Neuronal stem cell (in vitro differentiated cells): ENCODE measurements at regions not wholly inside any gene's neighbourhood (a gene's known extent, or its start where the extent isn't known, plus 50 kb on each side); places are given as distances from the start of the nearest gene placed in this dataset.
"Not testable (repeated sequence)": the region's sequence is repeated elsewhere in the genome, so short reads cannot be mapped to it uniquely, and the experiment has no call there.

Experiments
- DNase-seq: peaks from one replicate; pipeline ENCODE4 v3.0.0-alpha.2; 2013; ENCODE audit warnings: low spot score
- H2AFZ ChIP-seq: one replicate; pipeline ENCODE4 v1.6.1; 2013; ENCODE audit warnings: mild to moderate bottlenecking, low read length, inconsistent platforms
- H2AK5ac ChIP-seq: 2 replicates; pipeline ENCODE4 v1.6.1; 2013; ENCODE audit warnings: low read depth, mild to moderate bottlenecking, inconsistent platforms, low read length, moderate library complexity, mixed read lengths
- H2BK120ac ChIP-seq: 2 replicates; pipeline ENCODE4 v1.6.1; 2013; ENCODE audit warnings: low read depth, mild to moderate bottlenecking, inconsistent platforms, low read length, moderate library complexity, mixed read lengths
- H2BK12ac ChIP-seq: one replicate; pipeline ENCODE4 v1.6.1; 2013; ENCODE audit warnings: low read length, inconsistent platforms
- H2BK15ac ChIP-seq: 2 replicates; pipeline ENCODE4 v1.6.1; 2013; ENCODE audit warnings: mild to moderate bottlenecking, low read length, inconsistent platforms, mixed read lengths
- H2BK5ac ChIP-seq: one replicate; pipeline ENCODE4 v1.6.1; 2013; ENCODE audit warnings: inconsistent platforms, mild to moderate bottlenecking, low read length, moderate library complexity
- H3K14ac ChIP-seq: one replicate; pipeline ENCODE4 v1.6.1; 2013; ENCODE audit warnings: low read length, inconsistent platforms
- H3K18ac ChIP-seq: 2 replicates; pipeline ENCODE4 v1.6.1; 2013; ENCODE audit warnings: low read length, inconsistent platforms
- H3K23ac ChIP-seq: 2 replicates; pipeline ENCODE4 v1.6.1; 2013; ENCODE audit warnings: low read depth, mild to moderate bottlenecking, mixed read lengths, low read length, inconsistent platforms; ENCODE audit not compliant: poor library complexity
- H3K27ac ChIP-seq: replicated peaks from 3 replicates; pipeline ENCODE4 v1.5.1; 2013; ENCODE audit warnings: low read length, inconsistent platforms
- H3K27me3 ChIP-seq, 3 experiments: 2 replicates each; pipeline ENCODE4 v1.6.1; 2013; ENCODE audit warnings: low read length in 3 of 3, mild to moderate bottlenecking in 2 of 3, inconsistent platforms in 1 of 3, low read depth in 1 of 3, mixed read lengths in 1 of 3, moderate library complexity in 1 of 3; ENCODE audit not compliant: control insufficient read depth in 3 of 3, insufficient read depth in 3 of 3
- H3K36me3 ChIP-seq, 2 donors: replicated peaks in 1 of 2; 2 replicates each; pipeline ENCODE4 v1.6.1; 2013; ENCODE audit warnings: low read length in 2 of 2; ENCODE audit not compliant: control insufficient read depth in 2 of 2, insufficient read depth in 2 of 2
- H3K4ac ChIP-seq: 2 replicates; pipeline ENCODE4 v1.6.1; 2013; ENCODE audit warnings: inconsistent platforms, mild to moderate bottlenecking, low read length, moderate library complexity
- H3K4me1 ChIP-seq, 2 donors: 1 replicate in 1 of 2; 2 replicates in 1 of 2; pipeline ENCODE4 v1.6.1; 2013; ENCODE audit warnings: low read length in 2 of 2, low read depth in 1 of 2; ENCODE audit not compliant: control insufficient read depth in 2 of 2, insufficient read depth in 1 of 2
- H3K4me2 ChIP-seq: one replicate; pipeline ENCODE4 v1.6.1; 2013; ENCODE audit warnings: mild to moderate bottlenecking, low read length, inconsistent platforms; ENCODE audit not compliant: insufficient read depth, poor library complexity, severe bottlenecking
- H3K4me3 ChIP-seq, 2 donors: 2 replicates each; pipeline ENCODE4 v1.5.1; 2013; ENCODE audit warnings: low read length in 2 of 2, mild to moderate bottlenecking in 2 of 2, inconsistent platforms in 1 of 2, moderate library complexity in 1 of 2
- H3K79me1 ChIP-seq: one replicate; pipeline ENCODE4 v1.6.1; 2013; ENCODE audit warnings: low read depth, mild to moderate bottlenecking, inconsistent platforms, low read length, moderate library complexity
- H3K9ac ChIP-seq: one replicate; pipeline ENCODE4 v1.6.1; 2013; ENCODE audit warnings: mild to moderate bottlenecking, low read depth, low read length, inconsistent platforms; ENCODE audit not compliant: poor library complexity
- H3K9me3 ChIP-seq, 2 donors: replicated peaks in 1 of 2; 2 replicates each; pipeline versions ENCODE3 to v1.6.1; 2013; ENCODE audit warnings: low read length in 2 of 2, mild to moderate bottlenecking in 2 of 2, inconsistent platforms in 1 of 2, low read depth in 1 of 2, mixed read lengths in 1 of 2, moderate library complexity in 1 of 2; ENCODE audit not compliant: control insufficient read depth in 2 of 2, insufficient read depth in 1 of 2
- H4K8ac ChIP-seq: one replicate; pipeline ENCODE4 v1.6.1; 2013; ENCODE audit warnings: low read depth, mild to moderate bottlenecking, inconsistent platforms, low read length, moderate library complexity
- H4K91ac ChIP-seq: one replicate; pipeline ENCODE4 v1.6.1; 2013; ENCODE audit warnings: low read length, low read depth, mild to moderate bottlenecking, inconsistent platforms; ENCODE audit not compliant: poor library complexity
- WGBS, 2 donors: extraction: QIAGEN DNeasy Blood & Tissue Kit; methylation state at CpG; one replicate each; pipeline ENCODE4 v1.1.7; 2013; ENCODE audit warnings: missing lambda C conversion rate in 2 of 2, mixed read lengths in 1 of 2; ENCODE audit not compliant: insufficient read length in 2 of 2, insufficient replicate concordance in 1 of 2; ENCODE audit errors: extremely low coverage in 2 of 2; 5-methylcytosine and 5-hydroxymethylcytosine counted together

GRCh38 chr2:91526083-91526482, 2834.6 kb downstream of the RPIA start:
- not testable (repeated sequence) for H2AFZ ChIP-seq, H3K27me3 ChIP-seq, H3K14ac ChIP-seq, H2BK12ac ChIP-seq, H3K36me3 ChIP-seq, H3K79me1 ChIP-seq, H4K8ac ChIP-seq, H3K9me3 ChIP-seq, H2BK120ac ChIP-seq, H3K4ac ChIP-seq, H4K91ac ChIP-seq, H3K9ac ChIP-seq, H2BK5ac ChIP-seq, H3K27ac ChIP-seq, H3K4me1 ChIP-seq, DNase-seq, H3K23ac ChIP-seq, H3K4me3 ChIP-seq, H2AK5ac ChIP-seq, H2BK15ac ChIP-seq, H3K18ac ChIP-seq, H3K4me2 ChIP-seq
- no CpG with 5 or more reads among the region's 5 CpGs for WGBS, 2 donors

- H2BK12ac ChIP-seq, H4K8ac ChIP-seq, H3K4ac ChIP-seq, H3K9ac ChIP-seq, H2BK5ac ChIP-seq, H3K79me1 ChIP-seq, H2AK5ac ChIP-seq, H3K4me2 ChIP-seq, H2AFZ ChIP-seq, H3K27me3 ChIP-seq, H3K9me3 ChIP-seq, DNase-seq, H4K91ac ChIP-seq, H3K36me3 ChIP-seq, H3K4me3 ChIP-seq, H2BK15ac ChIP-seq, H3K23ac ChIP-seq, H2BK120ac ChIP-seq, H3K18ac ChIP-seq, H3K27ac ChIP-seq, H3K4me1 ChIP-seq: not testable (repeated sequence)
- H3K14ac ChIP-seq: peak overlapping the region; percentile 89
- WGBS, 2 donors: no CpG with 5 or more reads among the region's 2 CpGs
Observed at GRCh38 chr2:91527056-91527455, 2835.6 kb downstream of the RPIA start.

- peak overlapping the region; percentile 82 for H4K8ac ChIP-seq
- not testable (repeated sequence) for DNase-seq, H3K18ac ChIP-seq, H2BK5ac ChIP-seq, H3K4me3 ChIP-seq, H3K23ac ChIP-seq, H3K4me1 ChIP-seq, H3K36me3 ChIP-seq, H3K27me3 ChIP-seq, H3K27ac ChIP-seq, H2BK15ac ChIP-seq, H2AK5ac ChIP-seq, H2AFZ ChIP-seq, H3K79me1 ChIP-seq, H2BK12ac ChIP-seq, H3K9me3 ChIP-seq, H3K4ac ChIP-seq, H4K91ac ChIP-seq, H3K4me2 ChIP-seq, H2BK120ac ChIP-seq
- peak overlapping the region; percentile 89 for H3K14ac ChIP-seq
- no CpG with 5 or more reads among the region's 7 CpGs for WGBS, 2 donors
- peak overlapping the region; percentile 21 for H3K9ac ChIP-seq
Observed at GRCh38 chr2:91527491-91528031, 2836.1 kb downstream of the RPIA start.

- not testable (repeated sequence) for H2BK5ac ChIP-seq, H3K27ac ChIP-seq, H3K36me3 ChIP-seq, DNase-seq, H3K79me1 ChIP-seq, H3K18ac ChIP-seq, H2BK15ac ChIP-seq, H3K4me1 ChIP-seq, H2BK12ac ChIP-seq, H4K8ac ChIP-seq, H3K14ac ChIP-seq, H2AK5ac ChIP-seq, H3K9me3 ChIP-seq, H2AFZ ChIP-seq, H3K27me3 ChIP-seq, H3K23ac ChIP-seq, H3K4me3 ChIP-seq, H3K4me2 ChIP-seq, H2BK120ac ChIP-seq, H4K91ac ChIP-seq, H3K9ac ChIP-seq, H3K4ac ChIP-seq
- no CpG with 5 or more reads among the region's 2 CpGs for WGBS, 2 donors
Observed at GRCh38 chr2:91528361-91528760, 2836.9 kb downstream of the RPIA start.
